Mammary epithelial cell (primary cell): ENCODE measurements at regions not wholly inside any gene's neighbourhood (a gene's known extent, or its start where the extent isn't known, plus 50 kb on each side); places are given as distances from the start of the nearest gene placed in this dataset.

Source experiments
- EZH2 ChIP-seq: IDR thresholded peaks from 2 replicates; pipeline ENCODE4 v1.6.1; 2012; ENCODE audit warnings: low read length, inconsistent platforms, borderline replicate concordance
- TF ChIP-seq, protein P1 (sequence below), 2 donors: IDR thresholded peaks in 1 of 2; conservative IDR thresholded peaks in 1 of 2; 2 replicates each; pipeline ENCODE4 v1.5.1; 2011 to 2012; ENCODE audit warnings: inconsistent platforms in 2 of 2, low read length in 2 of 2, mild to moderate bottlenecking in 2 of 2, control low read depth in 1 of 2, low read depth in 1 of 2; ENCODE audit not compliant: insufficient read depth in 1 of 2; ENCODE audit errors: extremely low read depth in 1 of 2

DNA sequence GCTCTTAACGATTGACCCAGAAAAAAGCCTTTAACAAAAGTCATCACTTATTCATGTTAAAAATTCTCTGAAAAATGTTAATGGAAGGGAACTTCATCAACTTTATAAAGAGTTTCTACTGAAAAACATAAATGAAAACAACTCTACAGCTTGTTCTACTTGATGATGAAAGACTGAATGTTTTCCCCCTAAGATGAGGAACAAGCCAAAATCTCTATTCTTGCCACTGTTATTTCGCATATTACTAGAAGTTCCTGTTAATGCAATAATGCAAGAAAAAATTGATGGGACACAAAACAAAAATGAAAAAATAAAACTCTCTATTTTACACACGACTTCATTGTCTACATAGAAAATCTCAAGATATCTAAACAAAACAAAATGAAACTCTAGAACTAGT lies 249.8 kb upstream of the AKR1E2 start:
- TF ChIP-seq, protein P1, sequence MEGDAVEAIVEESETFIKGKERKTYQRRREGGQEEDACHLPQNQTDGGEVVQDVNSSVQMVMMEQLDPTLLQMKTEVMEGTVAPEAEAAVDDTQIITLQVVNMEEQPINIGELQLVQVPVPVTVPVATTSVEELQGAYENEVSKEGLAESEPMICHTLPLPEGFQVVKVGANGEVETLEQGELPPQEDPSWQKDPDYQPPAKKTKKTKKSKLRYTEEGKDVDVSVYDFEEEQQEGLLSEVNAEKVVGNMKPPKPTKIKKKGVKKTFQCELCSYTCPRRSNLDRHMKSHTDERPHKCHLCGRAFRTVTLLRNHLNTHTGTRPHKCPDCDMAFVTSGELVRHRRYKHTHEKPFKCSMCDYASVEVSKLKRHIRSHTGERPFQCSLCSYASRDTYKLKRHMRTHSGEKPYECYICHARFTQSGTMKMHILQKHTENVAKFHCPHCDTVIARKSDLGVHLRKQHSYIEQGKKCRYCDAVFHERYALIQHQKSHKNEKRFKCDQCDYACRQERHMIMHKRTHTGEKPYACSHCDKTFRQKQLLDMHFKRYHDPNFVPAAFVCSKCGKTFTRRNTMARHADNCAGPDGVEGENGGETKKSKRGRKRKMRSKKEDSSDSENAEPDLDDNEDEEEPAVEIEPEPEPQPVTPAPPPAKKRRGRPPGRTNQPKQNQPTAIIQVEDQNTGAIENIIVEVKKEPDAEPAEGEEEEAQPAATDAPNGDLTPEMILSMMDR (conservative IDR thresholded peaks at IDR 0.05 in 1 of 2, IDR thresholded peaks at IDR 0.05 in 1 of 2; ENCODE audit: extremely low read depth in 1 of 2, insufficient read depth in 1 of 2, low read depth in 1 of 2, low read length in 2 of 2) = no peak
- no peak for TF ChIP-seq EZH2
